ENCODE measurements at regions not wholly inside any gene's neighbourhood (a gene's known extent, or its start where the extent isn't known, plus 50 kb on each side); places are given as distances from the start of the nearest gene placed in this dataset.
"Not testable (repeated sequence)": the region's sequence is repeated elsewhere in the genome, so short reads cannot be mapped to it uniquely, and the experiment has no call there.

GRCh38 chr11:135033540-135033939, 621.5 kb upstream of the B3GAT1 start:
- Histone ChIP-seq H3K27ac (no peak overlapping the region), H3K9me3 (replicated peaks) (no peaks in the 10 kb centered on the region), H3K4me1 (replicated peaks) (no peaks in the 10 kb centered on the region), H3K36me3 (no peaks in the 10 kb centered on the region), H3K4me3 (no peak overlapping the region), H3K27me3 (replicated peaks) (no peaks in the 10 kb centered on the region)
- no peak for DNase-seq (ENCODE audit: low read depth in 1 of 2, low spot score in 2 of 2)

GRCh38 chr11:135031205-135031989, 619.4 kb upstream of the B3GAT1 start:
- Histone ChIP-seq H3K27ac (no peak overlapping the region), H3K36me3 (no peaks in the 10 kb centered on the region), H3K4me3 (no peak overlapping the region), H3K27me3 (replicated peaks) (no peaks in the 10 kb centered on the region), H3K9me3 (replicated peaks) (no peaks in the 10 kb centered on the region), H3K4me1 (replicated peaks) (no peaks in the 10 kb centered on the region)
- DNase-seq (ENCODE audit: low read depth in 1 of 2, low spot score in 2 of 2) = no peak

GRCh38 chr11:135027461-135027860, 615.4 kb upstream of the B3GAT1 start:
- H3K4me1 ChIP-seq (replicated peaks) = no peaks in the 10 kb centered on the region
- DNase-seq (ENCODE audit: low read depth in 1 of 2, low spot score in 2 of 2) = no peak
- no peaks in the 10 kb centered on the region for H3K9me3 ChIP-seq (replicated peaks)
- H3K27ac ChIP-seq = no peak overlapping the region
- H3K36me3 ChIP-seq = no peaks in the 10 kb centered on the region
- H3K4me3 ChIP-seq = no peak overlapping the region
- H3K27me3 ChIP-seq (replicated peaks) = no peaks in the 10 kb centered on the region

GRCh38 chr11:135023499-135023898, 611.5 kb upstream of the B3GAT1 start:
- no peaks in the 10 kb centered on the region for H3K9me3 ChIP-seq (replicated peaks)
- DNase-seq (ENCODE audit: low read depth in 1 of 2, low spot score in 2 of 2) = no peak
- no peak overlapping the region for H3K27ac ChIP-seq
- H3K27me3 ChIP-seq (replicated peaks) = no peaks in the 10 kb centered on the region
- H3K36me3 ChIP-seq = no peaks in the 10 kb centered on the region
- H3K4me3 ChIP-seq = no peak overlapping the region
- H3K4me1 ChIP-seq (replicated peaks) = no peaks in the 10 kb centered on the region

DNA sequence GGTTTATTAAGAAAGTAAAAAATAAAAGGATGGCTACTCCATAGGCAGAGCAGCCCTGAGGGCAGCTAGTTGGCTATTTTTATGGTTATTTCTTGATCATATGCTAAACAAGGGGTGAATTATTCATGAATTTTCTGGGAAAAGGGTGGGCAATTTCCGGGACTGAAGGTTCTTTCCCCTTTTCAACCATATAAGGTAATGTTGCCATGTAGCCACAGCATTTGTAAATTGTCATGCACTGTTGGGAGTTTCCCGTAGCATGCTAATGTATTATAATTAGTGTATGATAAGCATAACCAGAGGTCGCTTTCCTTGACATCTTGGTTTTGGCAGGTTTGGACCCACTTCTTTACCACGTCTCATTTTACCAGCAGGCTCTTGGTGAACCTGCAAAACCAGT, 610.4 kb upstream of the B3GAT1 start:
- Histone ChIP-seq H3K27ac (no peak overlapping the region), H3K36me3 (no peaks in the 10 kb centered on the region), H3K4me3 (no peak overlapping the region), H3K4me1 (replicated peaks) (no peaks in the 10 kb centered on the region), H3K9me3 (replicated peaks) (no peaks in the 10 kb centered on the region), H3K27me3 (replicated peaks) (no peaks in the 10 kb centered on the region)
- DNase-seq (ENCODE audit: low read depth in 1 of 2, low spot score in 2 of 2) = no peak

DNA sequence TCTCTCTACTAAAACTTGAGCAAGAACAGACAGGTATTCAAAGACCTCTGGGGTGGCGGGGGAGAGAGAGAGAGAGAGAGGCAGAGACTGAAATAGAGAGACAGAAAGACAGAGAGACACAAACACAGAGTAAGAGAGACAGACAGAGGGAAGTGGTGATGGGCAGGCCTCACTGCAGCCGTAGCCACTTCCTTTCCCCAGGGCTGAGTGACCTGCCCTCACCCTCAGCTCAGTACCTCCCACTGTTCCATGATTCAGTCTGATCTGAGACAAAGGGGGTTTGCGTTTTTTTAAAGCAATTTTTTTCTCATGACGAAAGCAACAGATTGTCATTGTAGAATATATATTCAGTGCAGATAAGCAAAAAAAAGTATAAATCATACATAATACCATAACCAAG, 607.9 kb upstream of the B3GAT1 start:
- Histone ChIP-seq H3K27me3 (replicated peaks) (no peaks in the 10 kb centered on the region), H3K9me3 (replicated peaks) (no peaks in the 10 kb centered on the region), H3K27ac (no peak overlapping the region), H3K4me1 (replicated peaks) (no peaks in the 10 kb centered on the region), H3K4me3 (no peak overlapping the region), H3K36me3 (no peaks in the 10 kb centered on the region)
- DNase-seq (ENCODE audit: low read depth in 1 of 2, low spot score in 2 of 2) = no peak

GRCh38 chr11:135019343-135019871, 607.4 kb upstream of the B3GAT1 start:
- no peaks in the 10 kb centered on the region for H3K9me3 ChIP-seq (replicated peaks)
- no peaks in the 10 kb centered on the region for H3K4me1 ChIP-seq (replicated peaks)
- H3K27ac ChIP-seq = no peak overlapping the region
- H3K36me3 ChIP-seq = no peaks in the 10 kb centered on the region
- H3K4me3 ChIP-seq = no peak overlapping the region
- H3K27me3 ChIP-seq (replicated peaks) = no peaks in the 10 kb centered on the region
- DNase-seq (ENCODE audit: low read depth in 1 of 2, low spot score in 2 of 2) = no peak

DNA sequence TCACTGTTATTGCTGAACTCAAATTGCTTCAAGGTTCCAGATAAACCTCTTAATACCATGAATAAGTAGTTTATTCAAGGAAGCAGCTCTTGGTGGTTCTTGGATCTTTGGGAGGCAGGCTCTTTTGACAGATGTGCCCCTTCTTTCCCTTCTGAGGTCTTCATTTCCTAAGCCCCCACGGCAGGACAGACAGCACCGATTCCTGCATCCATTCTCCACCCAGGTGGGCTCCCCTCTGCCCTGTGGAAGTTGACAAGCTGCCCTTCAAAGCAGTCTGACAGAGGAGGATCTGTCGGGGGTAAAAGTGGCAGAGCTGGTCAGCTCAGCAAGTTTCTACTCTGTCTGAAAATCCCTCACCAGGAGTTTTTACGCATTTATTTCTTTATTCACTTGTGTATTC, 605.3 kb upstream of the B3GAT1 start:
- H3K4me1 ChIP-seq (replicated peaks) = no peaks in the 10 kb centered on the region
- DNase-seq (ENCODE audit: low read depth in 1 of 2, low spot score in 2 of 2) = no peak
- no peak overlapping the region for H3K27ac ChIP-seq
- H3K9me3 ChIP-seq (replicated peaks) = no peaks in the 10 kb centered on the region
- H3K27me3 ChIP-seq (replicated peaks) = no peaks in the 10 kb centered on the region
- H3K4me3 ChIP-seq = no peak overlapping the region
- H3K36me3 ChIP-seq = no peaks in the 10 kb centered on the region

GRCh38 chr11:135015966-135016365, 603.9 kb upstream of the B3GAT1 start:
- Histone ChIP-seq H3K27me3 (replicated peaks) (no peaks in the 10 kb centered on the region), H3K36me3 (no peaks in the 10 kb centered on the region), H3K9me3 (replicated peaks) (no peaks in the 10 kb centered on the region), H3K4me3 (no peak overlapping the region), H3K27ac (no peak overlapping the region), H3K4me1 (replicated peaks) (no peaks in the 10 kb centered on the region)
- DNase-seq (ENCODE audit: low read depth in 1 of 2, low spot score in 2 of 2) = no peak

GRCh38 chr11:135011313-135011712, 599.3 kb upstream of the B3GAT1 start:
- H3K4me1 ChIP-seq (replicated peaks); H3K36me3 ChIP-seq; H3K9me3 ChIP-seq (replicated peaks); H3K4me3 ChIP-seq; DNase-seq (ENCODE audit: low read depth in 1 of 2, low spot score in 2 of 2); H3K27me3 ChIP-seq (replicated peaks); H3K27ac ChIP-seq: not testable (repeated sequence)

GRCh38 chr11:135009125-135009524, 597.1 kb upstream of the B3GAT1 start:
- Histone ChIP-seq H3K27ac (no peak overlapping the region), H3K9me3 (replicated peaks) (no peaks in the 10 kb centered on the region), H3K4me3 (no peak overlapping the region), H3K27me3 (replicated peaks) (no peaks in the 10 kb centered on the region), H3K36me3 (no peaks in the 10 kb centered on the region), H3K4me1 (replicated peaks) (no peaks in the 10 kb centered on the region)
- DNase-seq (ENCODE audit: low read depth in 1 of 2, low spot score in 2 of 2) = no peak

- no peak overlapping the region for H3K27ac ChIP-seq
- H3K4me1 ChIP-seq (replicated peaks) = no peaks in the 10 kb centered on the region
- H3K27me3 ChIP-seq (replicated peaks) = no peaks in the 10 kb centered on the region
- no peak for DNase-seq (ENCODE audit: low read depth in 1 of 2, low spot score in 2 of 2)
- no peaks in the 10 kb centered on the region for H3K36me3 ChIP-seq
- no peak overlapping the region for H3K4me3 ChIP-seq
- H3K9me3 ChIP-seq (replicated peaks) = no peaks in the 10 kb centered on the region
Observed at GRCh38 chr11:135008412-135008811, 596.4 kb upstream of the B3GAT1 start.

DNA sequence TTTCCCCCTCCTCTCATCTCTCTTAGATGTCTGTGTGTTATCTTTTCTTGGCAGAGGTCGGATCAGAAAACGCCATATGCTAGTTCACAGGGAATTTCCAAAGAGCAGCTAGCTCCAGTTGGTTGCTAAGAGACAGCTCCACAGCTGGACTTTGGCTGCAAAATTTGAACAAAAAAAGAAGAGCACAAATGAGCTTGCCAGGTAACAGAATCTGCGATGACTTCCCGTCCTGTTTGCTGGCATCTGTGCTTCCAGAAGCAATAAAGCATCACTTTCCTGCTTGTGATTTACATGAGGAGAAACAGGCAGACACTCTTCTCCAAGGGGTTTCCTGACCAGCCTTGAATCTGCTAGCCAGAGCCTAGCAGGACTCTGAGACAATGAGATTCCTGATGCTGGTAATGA, 596.0 kb upstream of the B3GAT1 start:
- no peak overlapping the region for H3K4me3 ChIP-seq
- DNase-seq (ENCODE audit: low read depth in 1 of 2, low spot score in 2 of 2) = no peak
- no peaks in the 10 kb centered on the region for H3K4me1 ChIP-seq (replicated peaks)

DNA sequence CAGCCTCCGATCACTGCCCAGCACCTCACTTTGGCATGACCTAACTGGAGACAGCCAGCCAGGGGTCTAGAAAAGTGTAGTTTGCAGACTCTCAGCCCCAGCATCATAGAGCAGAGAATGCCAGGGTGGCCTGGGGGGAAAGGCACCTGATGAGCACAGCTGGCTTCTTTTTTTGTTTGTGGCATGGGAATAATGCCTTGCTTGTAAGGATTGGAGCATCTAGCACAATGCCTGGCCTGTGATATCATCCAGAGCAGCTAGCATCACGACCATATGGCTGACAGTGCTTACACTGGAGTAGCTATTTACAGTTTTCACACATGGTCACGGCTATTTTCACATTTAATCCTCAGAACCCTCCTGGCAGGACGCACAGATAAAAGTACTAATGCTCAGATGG, 594.8 kb upstream of the B3GAT1 start:
- Histone ChIP-seq H3K4me1 (replicated peaks) (no peaks in the 10 kb centered on the region), H3K9me3 (replicated peaks) (no peaks in the 10 kb centered on the region), H3K27ac (no peak overlapping the region), H3K27me3 (replicated peaks) (no peaks in the 10 kb centered on the region), H3K36me3 (no peaks in the 10 kb centered on the region), H3K4me3 (no peak overlapping the region)
- no peak for DNase-seq (ENCODE audit: low read depth in 1 of 2, low spot score in 2 of 2)

More for the DNA sequence above, 596.0 kb upstream of the B3GAT1 start:
- no peaks in the 10 kb centered on the region for H3K27me3 ChIP-seq (replicated peaks)
- no peaks in the 10 kb centered on the region for H3K9me3 ChIP-seq (replicated peaks)
- H3K27ac ChIP-seq = no peak overlapping the region
- H3K36me3 ChIP-seq = no peaks in the 10 kb centered on the region

- Histone ChIP-seq H3K4me1 (replicated peaks) (no peaks in the 10 kb centered on the region), H3K4me3 (no peak overlapping the region), H3K27ac (no peak overlapping the region), H3K27me3 (replicated peaks) (no peaks in the 10 kb centered on the region), H3K36me3 (no peaks in the 10 kb centered on the region), H3K9me3 (replicated peaks) (no peaks in the 10 kb centered on the region)
- DNase-seq (ENCODE audit: low read depth in 1 of 2, low spot score in 2 of 2) = no peak
Observed at GRCh38 chr11:135004495-135004894, 592.5 kb upstream of the B3GAT1 start.
